ENCODE measurements at regions not wholly inside any gene's neighbourhood (a gene's known extent, or its start where the extent isn't known, plus 50 kb on each side); places are given as distances from the start of the nearest gene placed in this dataset.
"Not testable (repeated sequence)": the region's sequence is repeated elsewhere in the genome, so short reads cannot be mapped to it uniquely, and the experiment has no call there.

GRCh38 chrX:139475432-139475831, 55.1 kb upstream of the F9 start:
- no peak for DNase-seq

GRCh38 chrX:139461945-139462344, 68.6 kb upstream of the F9 start:
- DNase-seq, result not testable (repeated sequence)

GRCh38 chrX:139454743-139455142, 75.8 kb upstream of the F9 start:
- no peak for DNase-seq

GRCh38 chrX:139448996-139449395, 81.5 kb upstream of the F9 start:
- DNase-seq, result no peak

- no peak for DNase-seq
Measured at GRCh38 chrX:139446832-139447231, 83.7 kb upstream of the F9 start.

- no peak for DNase-seq
Measured at GRCh38 chrX:139429913-139430312, 100.6 kb upstream of the F9 start.

- DNase-seq, result no peak
Measured at GRCh38 chrX:139423186-139423585, 107.4 kb upstream of the F9 start.

GRCh38 chrX:139398258-139398657, 132.3 kb upstream of the F9 start:
- DNase-seq, result not testable (repeated sequence)

GRCh38 chrX:139388254-139388653, 142.3 kb upstream of the F9 start:
- DNase-seq, result no peak

GRCh38 chrX:139382529-139382928, 148.0 kb upstream of the F9 start:
- DNase-seq, result no peak

- not testable (repeated sequence) for DNase-seq
Measured at GRCh38 chrX:139376547-139376946, 154.0 kb upstream of the F9 start.

- no peak for DNase-seq
Measured at GRCh38 chrX:139360356-139360755, 170.2 kb upstream of the F9 start.

GRCh38 chrX:139342594-139342991, 187.9 kb upstream of the F9 start:
- not testable (repeated sequence) for DNase-seq

- not testable (repeated sequence) for DNase-seq
Measured at GRCh38 chrX:139341855-139342593, 188.5 kb upstream of the F9 start.

- DNase-seq, result no peak
Measured at GRCh38 chrX:139332441-139332840, 198.1 kb upstream of the F9 start.

- DNase-seq, result no peak
Measured at GRCh38 chrX:139327355-139327754, 203.2 kb upstream of the F9 start.

GRCh38 chrX:139324756-139325155, 205.8 kb upstream of the F9 start:
- DNase-seq, result no peak

GRCh38 chrX:139320661-139321354, 209.7 kb upstream of the F9 start:
- DNase-seq, result not testable (repeated sequence)

GRCh38 chrX:139306675-139307074, 223.9 kb upstream of the F9 start:
- DNase-seq, result not testable (repeated sequence)

GRCh38 chrX:139304471-139304870, 226.1 kb upstream of the F9 start:
- no peak for DNase-seq

GRCh38 chrX:139299309-139299708, 231.2 kb upstream of the F9 start:
- DNase-seq, result no peak

- DNase-seq, result no peak
Measured at GRCh38 chrX:139298437-139298836, 232.1 kb upstream of the F9 start.

- no peak for DNase-seq
Measured at GRCh38 chrX:139297638-139298037, 232.9 kb upstream of the F9 start.

- DNase-seq, result no peak
Measured at GRCh38 chrX:139293991-139294390, 236.5 kb upstream of the F9 start.

GRCh38 chrX:139290310-139290709, 240.2 kb upstream of the F9 start:
- no peak for DNase-seq
